H1 (cell line): ENCODE measurements at regions not wholly inside any gene's neighbourhood (a gene's known extent, or its start where the extent isn't known, plus 50 kb on each side); places are given as distances from the start of the nearest gene placed in this dataset.

Experiments used
- CTCF ChIA-PET: fragments of 300-600 bp; sonication (Branson Sonifier 250); formaldehyde crosslinking; loops from one replicate; lab custom pipeline; 2021; ENCODE audit not compliant: partially characterized antibody; lab: Charles Lee
- POLR2A ChIA-PET: fragments of 300-600 bp; sonication (Branson Sonifier 250); formaldehyde crosslinking; loops from one replicate; lab custom pipeline; 2021; ENCODE audit warnings: inconsistent platforms; ENCODE audit not compliant: partially characterized antibody; lab: Charles Lee
- DNase-seq, 2 experiments: peaks; one replicate each; pipeline versions ENCODE4 v3.0.0 to v3.0.0-alpha.2; 2010 to 2022; ENCODE audit warnings: low spot score in 2 of 2, low read depth in 1 of 2, mixed read lengths in 1 of 2
- FAIRE-seq: peaks from 2 replicates; lab custom pipeline; 2011; peaks lifted over from hg19 to GRCh38; lab: Jason Lieb, UNC
- H2AFZ ChIP-seq: 2 replicates; pipeline ENCODE4 v1.8.1; 2012; ENCODE audit warnings: low read length, inconsistent platforms
- H2AK5ac ChIP-seq: 2 replicates; pipeline ENCODE4 v1.6.1; 2013; ENCODE audit warnings: low read depth, low read length
- H2BK120ac ChIP-seq: replicated peaks from 2 replicates; pipeline ENCODE3; 2013; ENCODE audit warnings: low read depth, low read length, inconsistent platforms
- H2BK12ac ChIP-seq: 2 replicates; pipeline ENCODE4 v1.6.1; 2013; ENCODE audit warnings: low read depth, low read length
- H2BK15ac ChIP-seq: 2 replicates; pipeline ENCODE4 v1.6.1; 2013; ENCODE audit warnings: low read length
- H2BK20ac ChIP-seq: 2 replicates; pipeline ENCODE4 v1.6.1; 2013; ENCODE audit warnings: low read length
- H2BK5ac ChIP-seq: 2 replicates; pipeline ENCODE4 v1.6.1; 2013; ENCODE audit warnings: low read depth, low read length
- H3K14ac ChIP-seq: 2 replicates; pipeline ENCODE4 v1.6.1; 2013; ENCODE audit warnings: inconsistent platforms; ENCODE audit not compliant: insufficient read length
- H3K18ac ChIP-seq: 2 replicates; pipeline ENCODE4 v1.6.1; 2013; ENCODE audit warnings: low read length; ENCODE audit errors: extremely low read depth
- H3K23ac ChIP-seq: 2 replicates; pipeline ENCODE4 v1.6.1; 2013; ENCODE audit warnings: inconsistent platforms; ENCODE audit not compliant: insufficient read length
- H3K23me2 ChIP-seq: 2 replicates; pipeline ENCODE4 v1.6.1; 2013; ENCODE audit warnings: low read depth, low read length
- H3K27ac ChIP-seq: 2 replicates; pipeline ENCODE4 v1.6.1; 2011; ENCODE audit warnings: low read depth, low read length, inconsistent platforms
- H3K27me3 ChIP-seq, 4 experiments: replicated peaks in 1 of 4; 1 replicate in 1 of 4; 2 replicates in 3 of 4; pipeline versions ENCODE4 v1.6.1 to v1.8.1; 2011 to 2013; ENCODE audit warnings: low read length in 3 of 4, mild to moderate bottlenecking in 3 of 4, inconsistent platforms in 2 of 4, mixed read lengths in 2 of 4, moderate library complexity in 1 of 4; ENCODE audit not compliant: control insufficient read depth in 3 of 4, insufficient read depth in 3 of 4; ENCODE audit errors: extremely low read depth in 1 of 4
- H3K36me3 ChIP-seq, 4 experiments: 2 replicates each; pipeline versions ENCODE4 v1.6.1 to v1.8.1; 2011 to 2013; ENCODE audit warnings: mild to moderate bottlenecking in 4 of 4, low read length in 3 of 4, moderate library complexity in 2 of 4, control low read depth in 1 of 4, inconsistent platforms in 1 of 4; ENCODE audit not compliant: insufficient read depth in 4 of 4, control insufficient read depth in 2 of 4
- H3K4ac ChIP-seq: replicated peaks from 2 replicates; pipeline ENCODE3; 2013; ENCODE audit warnings: low read length, low read depth, mixed read lengths, inconsistent platforms; ENCODE audit not compliant: insufficient read length
- H3K4me1 ChIP-seq, 4 experiments: replicated peaks in 1 of 4; 1 replicate in 1 of 4; 2 replicates in 3 of 4; pipeline versions ENCODE4 v1.6.1 to v1.8.1; 2011 to 2013; ENCODE audit warnings: low read length in 3 of 4, inconsistent platforms in 2 of 4, mixed read lengths in 1 of 4; ENCODE audit not compliant: insufficient read depth in 4 of 4, control insufficient read depth in 3 of 4
- H3K4me2 ChIP-seq, 2 experiments: 2 replicates each; pipeline versions ENCODE4 v1.6.1 to v1.8.1; 2011 to 2013; ENCODE audit warnings: low read depth in 2 of 2, low read length in 2 of 2, control low read depth in 1 of 2, inconsistent platforms in 1 of 2, mild to moderate bottlenecking in 1 of 2; ENCODE audit not compliant: insufficient read depth in 1 of 2
- H3K4me3 ChIP-seq, 4 experiments: fragments of 200-600, 300-600 bp in 1 of 4; sonication (generic), shearing (Covaris generic), sonication (Bioruptor Twin) in 1 of 4; 2 replicates each; pipeline versions ENCODE4 v1.5.1 to v1.8.1; 2011 to 2016; ENCODE audit warnings: low read length in 4 of 4, low read depth in 3 of 4, control low read depth in 2 of 4, inconsistent platforms in 2 of 4, mild to moderate bottlenecking in 2 of 4, mixed read lengths in 1 of 4, moderate library complexity in 1 of 4; ENCODE audit not compliant: insufficient read depth in 2 of 4; ENCODE audit errors: extremely low read depth in 1 of 4
- H3K56ac ChIP-seq: replicated peaks from 2 replicates; pipeline ENCODE3; 2013; ENCODE audit warnings: low read depth, mild to moderate bottlenecking, mixed read lengths, low read length, inconsistent platforms; ENCODE audit not compliant: insufficient read length
- H3K79me1 ChIP-seq: 2 replicates; pipeline ENCODE4 v1.6.1; 2013; ENCODE audit warnings: low read depth, low read length, control low read depth
- H3K79me2 ChIP-seq, 2 experiments: 2 replicates each; pipeline versions ENCODE4 v1.6.1 to v1.8.1; 2012 to 2013; ENCODE audit warnings: low read length in 2 of 2, mild to moderate bottlenecking in 2 of 2, inconsistent platforms in 1 of 2; ENCODE audit not compliant: insufficient read depth in 2 of 2, control insufficient read depth in 1 of 2
- H3K9ac ChIP-seq, 4 experiments: replicated peaks in 1 of 4; 1 replicate in 1 of 4; 2 replicates in 3 of 4; pipeline versions ENCODE4 v1.6.1 to v1.8.1; 2011 to 2013; ENCODE audit warnings: low read depth in 3 of 4, low read length in 3 of 4, control low read depth in 2 of 4, mild to moderate bottlenecking in 2 of 4, moderate library complexity in 2 of 4, inconsistent platforms in 1 of 4; ENCODE audit errors: extremely low read depth in 1 of 4
- H3K9me3 ChIP-seq, 2 experiments: 2 replicates each; pipeline versions ENCODE4 v1.6.1 to v1.8.1; 2012 to 2013; ENCODE audit warnings: mild to moderate bottlenecking in 2 of 2, moderate library complexity in 2 of 2, control low read depth in 1 of 2, inconsistent platforms in 1 of 2, low read depth in 1 of 2, low read length in 1 of 2, mixed read lengths in 1 of 2; ENCODE audit not compliant: insufficient read depth in 2 of 2
- H4K20me1 ChIP-seq, 2 experiments: replicated peaks in 1 of 2; 2 replicates each; pipeline versions ENCODE3 to v1.8.1; 2011 to 2013; ENCODE audit warnings: inconsistent platforms in 2 of 2, low read length in 2 of 2, mild to moderate bottlenecking in 1 of 2; ENCODE audit not compliant: insufficient read depth in 2 of 2, control insufficient read depth in 1 of 2
- H4K5ac ChIP-seq: 2 replicates; pipeline ENCODE4 v1.6.1; 2013; ENCODE audit warnings: low read length, low read depth, mixed read lengths, inconsistent platforms; ENCODE audit not compliant: insufficient read length
- H4K8ac ChIP-seq: 2 replicates; pipeline ENCODE4 v1.8.0; 2013; ENCODE audit warnings: mild to moderate bottlenecking, moderate library complexity, low read length, inconsistent platforms; ENCODE audit not compliant: insufficient read depth; ENCODE audit errors: extremely low read depth
- H4K91ac ChIP-seq: replicated peaks from 2 replicates; pipeline ENCODE3; 2013; ENCODE audit warnings: low read length, mixed read lengths, inconsistent platforms; ENCODE audit not compliant: insufficient read length
- CBX8 ChIP-seq: fragments of 300-800, 300-1000 bp; sonication (generic); IDR thresholded peaks from 2 replicates; pipeline ENCODE4 v1.7.1; 2016; ENCODE audit warnings: low read depth, low read length, borderline replicate concordance
- FOSL1 ChIP-seq: IDR thresholded peaks from 2 replicates; pipeline ENCODE4 v1.6.1; 2011; ENCODE audit warnings: mild to moderate bottlenecking, low read depth, low read length, moderate library complexity; ENCODE audit not compliant: insufficient read depth
- GTF2F1 ChIP-seq: IDR thresholded peaks from 2 replicates; pipeline ENCODE4 v1.6.1; 2012; ENCODE audit warnings: low read depth, low read length, improper control_type of control experiment, borderline replicate concordance
- NANOG ChIP-seq: IDR thresholded peaks from 2 replicates; pipeline ENCODE4 v1.6.1; 2011; ENCODE audit warnings: low read length, low read depth, mild to moderate bottlenecking, inconsistent platforms; ENCODE audit not compliant: insufficient read depth, poor library complexity, severe bottlenecking
- NRF1 ChIP-seq: IDR thresholded peaks from 2 replicates; pipeline ENCODE4 v1.6.1; 2011; ENCODE audit warnings: mild to moderate bottlenecking, low read depth, low read length, improper control_type of control experiment
- PHF8 ChIP-seq: fragments of 200-600 bp; sonication (generic); conservative IDR thresholded peaks from 2 replicates; pipeline ENCODE4 v1.7.1; 2012; ENCODE audit warnings: low read depth, mild to moderate bottlenecking, inconsistent platforms, low read length, moderate library complexity
- POLR2AphosphoS5 ChIP-seq: IDR thresholded peaks from 2 replicates; pipeline ENCODE4 v1.6.1; 2011; ENCODE audit warnings: low read depth, low read length
- RAD21 ChIP-seq, 2 experiments: IDR thresholded peaks in 1 of 2; conservative IDR thresholded peaks in 1 of 2; 2 replicates each; pipeline ENCODE4 v1.6.1; 2011; ENCODE audit warnings: low read depth in 2 of 2, low read length in 2 of 2, improper control_type of control experiment in 1 of 2, inconsistent platforms in 1 of 2, mild to moderate bottlenecking in 1 of 2, moderate library complexity in 1 of 2
- RFX5 ChIP-seq: IDR thresholded peaks from 2 replicates; pipeline ENCODE4 v1.6.1; 2011; ENCODE audit warnings: low read depth, low read length, improper control_type of control experiment, borderline replicate concordance
- SAP30 ChIP-seq: fragments of 300-600 bp; sonication (generic); IDR thresholded peaks from 2 replicates; pipeline ENCODE4 v1.7.1; 2012; ENCODE audit warnings: low read length, moderate library complexity, mild to moderate bottlenecking, inconsistent platforms; ENCODE audit not compliant: insufficient read depth, insufficient replicate concordance
- SP1 ChIP-seq: IDR thresholded peaks from 2 replicates; pipeline ENCODE4 v1.6.1; 2011; ENCODE audit warnings: low read depth, low read length
- SP4 ChIP-seq: IDR thresholded peaks from 2 replicates; pipeline ENCODE4 v1.6.1; 2012; ENCODE audit warnings: low read length, inconsistent platforms
- SRF ChIP-seq: IDR thresholded peaks from 2 replicates; pipeline ENCODE4 v1.6.1; 2011; ENCODE audit warnings: mild to moderate bottlenecking, low read depth, low read length, moderate library complexity
- SUZ12 ChIP-seq: fragments of 200-600 bp; sonication (generic); IDR thresholded peaks from 2 replicates; pipeline ENCODE4 v1.6.1; 2012; ENCODE audit warnings: mild to moderate bottlenecking, inconsistent platforms, low read length, moderate library complexity, mixed read lengths
- YY1 ChIP-seq: IDR thresholded peaks from 2 replicates; pipeline ENCODE4 v1.6.1; 2011; ENCODE audit warnings: low read depth, mild to moderate bottlenecking, low read length
- WGBS, 2 experiments: shearing (Covaris generic) in 1 of 2; methylation state at CpG; one replicate each; pipeline versions ENCODE4 v1.1.6 to v1.1.7; 2013 to 2015; ENCODE audit warnings: low lambda C conversion rate in 2 of 2, mixed read lengths in 2 of 2, inconsistent platforms in 1 of 2, low coverage in 1 of 2, missing lambda C conversion rate in 1 of 2; ENCODE audit not compliant: insufficient replicate concordance in 2 of 2, insufficient coverage in 1 of 2, insufficient read length in 1 of 2; ENCODE audit errors: extremely low coverage in 1 of 2, missing lambda C conversion rate in 1 of 2; 5-methylcytosine and 5-hydroxymethylcytosine counted together

- H2BK15ac ChIP-seq = no peak overlapping the region
- no peak for TF ChIP-seq RFX5
- no peak for TF ChIP-seq SRF
- no peak for TF ChIP-seq NANOG
- TF ChIP-seq SP1 = no peak
- TF ChIP-seq NRF1 = no peak
- TF ChIP-seq GTF2F1 = no peak
- no peak for TF ChIP-seq POLR2AphosphoS5
- no peak for TF ChIP-seq RAD21 (IDR thresholded peaks at IDR 0.05 in 1 of 2, conservative IDR thresholded peaks at IDR 0.05 in 1 of 2; ENCODE audit: low read depth in 2 of 2, low read length in 2 of 2)
- TF ChIP-seq SAP30 = no peak
- no peak for TF ChIP-seq YY1
- no peak for TF ChIP-seq SUZ12
- no peak for TF ChIP-seq CBX8
- TF ChIP-seq SP4 = no peak
- no peak for TF ChIP-seq PHF8
- no peak for TF ChIP-seq FOSL1
These were observed 1045.6 kb upstream of the WWC1 start for GRCh38 chr5:167245868-167246267.

More at GRCh38 chr5:167245868-167246267, 1045.6 kb upstream of the WWC1 start:
- Histone ChIP-seq H3K27ac (no peak overlapping the region), H3K36me3 (no peaks in the 10 kb centered on the region), H2BK12ac (no peak overlapping the region), H2AK5ac (no peak overlapping the region), H3K23me2 (no peaks in the 10 kb centered on the region), H4K20me1 (no peaks in the 10 kb centered on the region), H3K4ac (no peak overlapping the region), H4K91ac (no peak overlapping the region), H3K23ac (no peak overlapping the region), H2AFZ (peak overlapping the region; percentile 76; the same call in 1 of the 2 replicates), H3K14ac (no peak overlapping the region), H3K56ac (no peak overlapping the region), H4K8ac (no peak overlapping the region), H2BK5ac (no peak overlapping the region), H3K79me2 (no peaks in the 10 kb centered on the region), H3K9me3 (no peaks in the 10 kb centered on the region), H3K18ac (no peak overlapping the region), H3K27me3 (no peaks in the 10 kb centered on the region), H3K9ac (no peak overlapping the region), H4K5ac (no peak overlapping the region), H2BK120ac (no peak overlapping the region), H3K79me1 (no peaks in the 10 kb centered on the region), H2BK20ac (no peak overlapping the region), H3K4me3 (no peak overlapping the region), H3K4me2 (no peak overlapping the region), H3K4me1 (no peaks in the 10 kb centered on the region; a peak in 2 of 7 replicates)
- FAIRE-seq = peak; percentile 39
- no peak for DNase-seq
- ChIA-PET CTCF (interaction anchor here (1.1 to 4.8 kb wide), 4 partner anchors 15 to 322 kb away, joined by 3 to 34 read pairs (median 4); no protein-coding TSS in a partner anchor), POLR2A (no interaction called here)
- WGBS, 2 experiments = 100% methylated on average over 1 of the region's 1 CpG; no CpG with 5 or more reads in 1 of the 2 experiments
